HepG2 (cell line): ENCODE measurements at regions not wholly inside any gene's neighbourhood (a gene's known extent, or its start where the extent isn't known, plus 50 kb on each side); places are given as distances from the start of the nearest gene placed in this dataset.

Experiments used
- ATAC-seq: fragments of 200-7000 bp; cut with Tn5 transposase; 3 replicates; pipeline ENCODE4 v1.9.1; 2020; ENCODE audit warnings: mild to moderate bottlenecking, moderate library complexity
- BruUV-seq: library from RNA; stranded (reverse); fragments of 400-500 nt; replicated peaks from 2 replicates; lab custom pipeline; 2021; lab: Mats Ljungman, UMichigan
- CTCF ChIA-PET: fragments of 300-600 bp; formaldehyde crosslinking; extraction: SDS; loops from one replicate; lab custom pipeline; 2021; ENCODE audit warnings: low total read pairs, inconsistent platforms, low intra/inter-chr PET ratio; lab: Yijun Ruan, JAX
- POLR2A ChIA-PET: fragments of 350-600 bp; sonication (Branson Sonifier 250); formaldehyde crosslinking; loops from one replicate; lab custom pipeline; 2020; ENCODE audit warnings: antibody characterized with exemption, inconsistent platforms; lab: Yijun Ruan, JAX
- DNase-seq: peaks from one replicate; pipeline ENCODE4 v3.0.0-alpha.2; 2015; ENCODE audit warnings: low spot score
- FAIRE-seq: peaks from 3 replicates; lab custom pipeline; 2011; peaks lifted over from hg19 to GRCh38; lab: Jason Lieb, UNC
- H2AFZ ChIP-seq: one replicate; pipeline ENCODE4 v1.6.1; 2011; ENCODE audit warnings: low read length, inconsistent platforms
- H3K27ac ChIP-seq: fragments of 300-600 bp; 3 replicates; pipeline ENCODE4 v1.8.0; 2011; ENCODE audit warnings: mixed run types, mild to moderate bottlenecking, mixed read lengths, low read length, inconsistent platforms; ENCODE audit not compliant: insufficient read depth; ENCODE audit errors: extremely low read length
- H3K27me3 ChIP-seq, 2 experiments: fragments of 200-600 bp in 1 of 2; 2 replicates in 1 of 2; 3 replicates in 1 of 2; pipeline versions ENCODE4 v1.6.0 to v1.8.0; 2011; ENCODE audit warnings: low read length in 2 of 2, mild to moderate bottlenecking in 2 of 2, moderate library complexity in 2 of 2, inconsistent platforms in 1 of 2; ENCODE audit not compliant: insufficient read depth in 2 of 2, control insufficient read depth in 1 of 2
- H3K36me3 ChIP-seq, 2 experiments: fragments of 200-600 bp in 1 of 2; replicated peaks in 1 of 2; 2 replicates in 1 of 2; 3 replicates in 1 of 2; pipeline versions ENCODE4 v1.5.1 to v1.8.0; 2011; ENCODE audit warnings: low read length in 2 of 2, inconsistent platforms in 1 of 2; ENCODE audit not compliant: insufficient read depth in 2 of 2, control insufficient read depth in 1 of 2
- H3K4me1 ChIP-seq: 2 replicates; pipeline ENCODE4 v1.5.1; 2012; ENCODE audit warnings: low read length, inconsistent platforms; ENCODE audit not compliant: insufficient read depth
- H3K4me2 ChIP-seq: 2 replicates; pipeline ENCODE4 v1.6.0; 2011; ENCODE audit warnings: low read depth, low read length, inconsistent platforms
- H3K4me3 ChIP-seq, 3 experiments: fragments of 200-600 bp in 1 of 3; sonication (generic), shearing (Covaris generic) in 1 of 3; replicated peaks in 1 of 3; 2 replicates each; pipeline ENCODE4 v1.5.1; 2011 to 2016; ENCODE audit warnings: low read length in 3 of 3, inconsistent platforms in 2 of 3, low read depth in 2 of 3, mild to moderate bottlenecking in 2 of 3, control low read depth in 1 of 3, mixed read lengths in 1 of 3; ENCODE audit not compliant: insufficient read depth in 1 of 3
- H3K79me2 ChIP-seq: one replicate; pipeline ENCODE4 v1.6.1; 2011; ENCODE audit warnings: low read length, inconsistent platforms; ENCODE audit not compliant: insufficient read depth
- H3K9ac ChIP-seq: 2 replicates; pipeline ENCODE4 v1.6.0; 2011; ENCODE audit warnings: mild to moderate bottlenecking, low read depth, low read length, inconsistent platforms; ENCODE audit not compliant: insufficient read depth
- H3K9me3 ChIP-seq: 2 replicates; pipeline ENCODE4 v1.5.1; 2012; ENCODE audit warnings: mild to moderate bottlenecking, low read length
- H4K20me1 ChIP-seq: 2 replicates; pipeline ENCODE4 v1.6.0; 2011; ENCODE audit warnings: inconsistent platforms, mild to moderate bottlenecking, low read length, moderate library complexity; ENCODE audit not compliant: insufficient read depth
- ADNP ChIP-seq: sonication (generic); formaldehyde crosslinking; IDR thresholded peaks from 2 replicates; pipeline ENCODE4 v1.4.0; 2020; ENCODE audit warnings: missing genetic modification reagents
- ATF2 ChIP-seq: sonication (generic); formaldehyde crosslinking; IDR thresholded peaks from 2 replicates; pipeline ENCODE4 v1.4.0; 2020; ENCODE audit warnings: missing genetic modification reagents
- GPBP1L1 ChIP-seq: sonication (generic); formaldehyde crosslinking; IDR thresholded peaks from 2 replicates; pipeline ENCODE4 v1.5.0; 2020; ENCODE audit warnings: mild to moderate bottlenecking, missing genetic modification reagents
- KLF9 ChIP-seq: IDR thresholded peaks from 2 replicates; pipeline ENCODE4 v1.6.1; 2016; ENCODE audit warnings: low read depth
- MXD1 ChIP-seq: sonication (generic); formaldehyde crosslinking; IDR thresholded peaks from 2 replicates; pipeline ENCODE4 v1.4.0; 2020; ENCODE audit warnings: mild to moderate bottlenecking, missing genetic modification reagents
- SOX6 ChIP-seq, 2 experiments: fragments of 450-650 bp in 1 of 2; sonication (generic) in 1 of 2; formaldehyde crosslinking in 1 of 2; IDR thresholded peaks; 2 replicates each; pipeline versions ENCODE4 v1.4.0 to v1.6.1; 2017 to 2020; ENCODE audit warnings: antibody characterized with exemption in 1 of 2, mild to moderate bottlenecking in 1 of 2, missing genetic modification reagents in 1 of 2
- SP140L ChIP-seq: sonication (generic); formaldehyde crosslinking; IDR thresholded peaks from 2 replicates; pipeline ENCODE4 v1.4.0; 2020; ENCODE audit warnings: missing genetic modification reagents, borderline replicate concordance
- SRY ChIP-seq: sonication (generic); formaldehyde crosslinking; IDR thresholded peaks from 2 replicates; pipeline ENCODE4 v1.8.0; 2022; ENCODE audit warnings: mild to moderate bottlenecking, missing genetic modification reagents
- TFAP4 ChIP-seq: sonication (generic); IDR thresholded peaks from 2 replicates; pipeline ENCODE4 v1.6.1; 2016; ENCODE audit warnings: low read depth, borderline replicate concordance
- ZMAT5 ChIP-seq: sonication (generic); formaldehyde crosslinking; IDR thresholded peaks from 2 replicates; pipeline ENCODE4 v1.5.0; 2020; ENCODE audit warnings: mild to moderate bottlenecking, low read depth, missing genetic modification reagents, borderline replicate concordance
- ZNF142 ChIP-seq: sonication (generic); formaldehyde crosslinking; IDR thresholded peaks from 2 replicates; pipeline ENCODE4 v1.4.0; 2020; ENCODE audit warnings: missing genetic modification reagents
- ZNF317 ChIP-seq: sonication (generic); formaldehyde crosslinking; IDR thresholded peaks from 2 replicates; pipeline ENCODE4 v1.5.0; 2020; ENCODE audit warnings: mild to moderate bottlenecking, missing genetic modification reagents
- ZNF34 ChIP-seq: sonication (generic); formaldehyde crosslinking; IDR thresholded peaks from 2 replicates; pipeline ENCODE4 v1.4.0; 2020; ENCODE audit warnings: mild to moderate bottlenecking, missing genetic modification reagents, borderline replicate concordance
- ZNF589 ChIP-seq: sonication (generic); formaldehyde crosslinking; conservative IDR thresholded peaks from 2 replicates; pipeline ENCODE4 v1.8.0; 2022; ENCODE audit warnings: mild to moderate bottlenecking, moderate library complexity, missing genetic modification reagents
- ZNF891 ChIP-seq: sonication (generic); formaldehyde crosslinking; IDR thresholded peaks from 2 replicates; pipeline ENCODE4 v1.5.0; 2020; ENCODE audit warnings: mild to moderate bottlenecking, missing genetic modification reagents
- WGBS: methylation state at CpG from one replicate; pipeline ENCODE4 v1.1.6; 2017; ENCODE audit warnings: low lambda C conversion rate; 5-methylcytosine and 5-hydroxymethylcytosine counted together
- in situ Hi-C: cut with HindIII; loops from 2 replicates; pipeline ENCODE4 v1.10.0; 2017; ENCODE audit warnings: low pct_unique_long_range_greater_than_20kb; ENCODE audit not compliant: extremely low pct_ligation_motif_present
- intact Hi-C: fragments of 100-400 bp; cut with micrococcal nuclease; formaldehyde crosslinking; loops from one replicate; pipeline ENCODE4 v1.10.0; 2022; ENCODE audit not compliant: unreplicated experiment

- H3K4me1 ChIP-seq, result no peaks in the 10 kb centered on the region
- H3K9ac ChIP-seq, result no peak overlapping the region
- no peaks in the 10 kb centered on the region for H4K20me1 ChIP-seq
- H3K4me3 ChIP-seq, result no peak overlapping the region
- H2AFZ ChIP-seq, result no peak overlapping the region
- no peaks in the 10 kb centered on the region for H3K79me2 ChIP-seq
- DNase-seq (no peak), ATAC-seq (no peak), FAIRE-seq (no peak)
- POLR2A ChIA-PET, result no interaction called here
- H3K27me3 ChIP-seq, result no peaks in the 10 kb centered on the region
- no peaks in the 10 kb centered on the region for H3K36me3 ChIP-seq
- TF ChIP-seq ZNF891 (no peak), MXD1 (no peak), ATF2 (CRISPR knock-in tag) (no peak), ZNF142 (CRISPR knock-in tag) (no peak), GPBP1L1 (no peak), SP140L (no peak), TFAP4 (no peak), KLF9 (CRISPR knock-in tag) (no peak), ZMAT5 (CRISPR knock-in tag) (no peak), ZNF589 (CRISPR knock-in tag) (no peak), SOX6 (IDR thresholded peaks at IDR 0.05) (no peak), SOX6 (CRISPR knock-in tag; IDR thresholded peaks at IDR 0.05) (no peak), ADNP (CRISPR knock-in tag) (no peak), SRY (no peak), ZNF317 (CRISPR knock-in tag) (no peak), ZNF34 (CRISPR knock-in tag) (no peak)
- BruUV-seq, result no TSS peak
- 0% methylated on average over 1 of the region's 1 CpG for WGBS
- no peak overlapping the region for H3K27ac ChIP-seq
- no peaks in the 10 kb centered on the region for H3K9me3 ChIP-seq
- intact Hi-C loops (no loop called here), in situ Hi-C loops (no loop called here)
- CTCF ChIA-PET, result no interaction called here
- no peak overlapping the region for H3K4me2 ChIP-seq
Measured at GRCh38 chr5:74007193-74007592, 381.2 kb downstream of the ARHGEF28 start.
